Effector CD4-positive, alpha-beta T cell (primary cell): ENCODE measurements at regions not wholly inside any gene's neighbourhood (a gene's known extent, or its start where the extent isn't known, plus 50 kb on each side); places are given as distances from the start of the nearest gene placed in this dataset.

ENCODE experiments used
- DNase-seq: peaks from one replicate; pipeline ENCODE4 v3.0.0-alpha.2; 2020

DNA sequence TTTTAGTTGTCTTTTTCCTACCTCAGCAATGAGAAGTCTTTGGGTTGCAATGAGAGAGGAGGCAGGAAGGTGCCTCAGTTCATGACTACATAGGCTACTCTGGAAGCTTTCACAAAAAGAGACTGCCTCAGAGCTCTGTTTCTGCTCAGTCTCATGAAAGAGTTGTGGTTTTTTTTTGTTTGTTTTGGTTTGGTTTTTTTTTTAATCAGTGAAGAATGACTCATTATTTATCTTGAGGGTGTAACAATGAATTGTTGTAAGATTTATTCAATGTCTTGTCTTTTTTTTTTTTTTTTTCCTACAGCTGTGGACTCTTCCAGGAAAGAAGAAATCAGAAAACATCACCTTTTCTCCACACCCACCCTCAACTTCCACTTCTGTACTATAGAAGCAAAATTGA lies 67.5 kb upstream of the CXCL13 start:
- DNase-seq = no peak

DNA sequence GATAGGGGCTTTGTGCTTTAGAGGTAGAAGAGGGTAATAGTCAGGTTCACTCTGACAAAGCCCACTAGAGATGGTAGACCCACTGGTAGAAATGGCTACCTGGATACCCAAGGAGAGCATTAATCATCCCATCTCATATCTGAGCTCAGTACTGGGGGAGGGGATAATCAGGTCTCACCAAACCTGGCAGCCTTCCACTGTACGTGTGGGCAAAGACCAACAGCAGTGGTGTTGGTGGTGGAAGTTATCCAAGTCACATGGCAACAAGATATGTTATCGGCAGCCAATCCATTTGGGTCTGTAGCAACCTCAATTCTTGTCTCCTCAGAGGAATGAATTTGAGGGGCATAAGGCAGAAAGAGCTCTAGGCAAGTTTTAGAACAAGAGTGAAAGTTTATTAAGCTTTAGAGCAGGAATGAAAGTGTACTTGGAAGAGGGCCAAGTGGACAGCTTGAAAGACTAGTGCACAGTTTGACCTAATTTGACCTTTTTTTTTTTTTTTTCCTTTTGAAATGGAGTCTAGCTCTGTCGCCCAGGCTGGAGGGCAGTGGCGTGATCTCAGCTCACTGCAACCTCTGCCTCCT lies 67.0 kb upstream of the CXCL13 start:
- no peak for DNase-seq
